ENCODE measurements at regions not wholly inside any gene's neighbourhood (a gene's known extent, or its start where the extent isn't known, plus 50 kb on each side); places are given as distances from the start of the nearest gene placed in this dataset.
A peak's percentile ranks its signal among the peaks of the same experiment; 100 is the strongest.

GRCh38 chr5:82713811-82714210 lies 363.4 kb downstream of the TMEM167A start:
- Histone ChIP-seq H3K4me1 (ENCODE audit: insufficient read depth, low read length) (no peaks in the 10 kb centered on the region), H3K27me3 (ENCODE audit: insufficient read depth, low read length) (no peaks in the 10 kb centered on the region)

DNA sequence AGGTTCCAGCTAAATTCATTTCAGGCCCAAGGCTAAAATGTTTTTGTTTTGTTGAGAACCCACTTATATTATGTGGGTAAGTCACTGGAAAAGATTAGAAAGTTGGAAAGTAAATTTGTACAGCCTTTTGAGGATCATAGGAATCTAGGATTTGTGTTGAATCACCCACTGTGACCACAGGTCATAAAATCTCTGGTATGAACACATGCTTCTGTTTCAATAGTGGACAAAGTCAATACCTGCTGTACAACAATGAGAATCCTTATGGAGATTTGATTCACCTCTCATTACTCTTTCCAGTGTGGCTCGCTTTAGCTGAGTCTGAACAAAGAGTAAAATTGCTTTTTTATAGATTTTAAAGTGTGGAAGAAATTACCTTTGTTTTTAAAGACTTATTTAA lies 369.5 kb downstream of the TMEM167A start:
- Histone ChIP-seq H3K4me3 (ENCODE audit: insufficient read depth, low read depth, low read length) (no peak overlapping the region), H2AFZ (ENCODE audit: low read depth, low read length) (no peak overlapping the region), H3K4me2 (ENCODE audit: low read length) (no peak overlapping the region), H3K27me3 (ENCODE audit: insufficient read depth, low read length) (no peaks in the 10 kb centered on the region), H3K4me1 (ENCODE audit: insufficient read depth, low read length) (peaks cover 4% of the 10 kb centered on the region), H3K36me3 (ENCODE audit: insufficient read depth, low read length) (no peaks in the 10 kb centered on the region), H3K27ac (ENCODE audit: low read depth, low read length) (no peak overlapping the region), H4K20me1 (ENCODE audit: insufficient read depth, low read length) (no peaks in the 10 kb centered on the region), H3K9ac (ENCODE audit: low read length) (no peak overlapping the region), H3K9me3 (ENCODE audit: insufficient read depth, low read depth, low read length) (no peaks in the 10 kb centered on the region), H3K79me2 (ENCODE audit: insufficient read depth, low read length) (no peaks in the 10 kb centered on the region)
- Mint-ChIP-seq H3K9me3 (ENCODE audit: unreplicated experiment) (no peaks in the 10 kb centered on the region), H3K27me3 (ENCODE audit: low read depth, unreplicated experiment) (no peaks in the 10 kb centered on the region), H3K4me3 (ENCODE audit: unreplicated experiment) (no peak overlapping the region), H3K27ac (ENCODE audit: unreplicated experiment) (peak overlapping the region; percentile 75), H3K4me1 (ENCODE audit: low read depth, unreplicated experiment) (peaks cover 18% of the 10 kb centered on the region), H3K36me3 (ENCODE audit: low read depth, unreplicated experiment) (no peaks in the 10 kb centered on the region)
- FAIRE-seq (no peak), DNase-seq (ENCODE audit: low read depth) (peak; percentile 63)
- TF ChIP-seq EZH2 (IDR thresholded peaks at IDR 0.05; ENCODE audit: insufficient read depth, low read length) (no peak), CTCF (IDR thresholded peaks at IDR 0.05; ENCODE audit: insufficient read depth, low read depth, low read length) (no peak)

More at GRCh38 chr5:82713811-82714210, 363.4 kb downstream of the TMEM167A start:
- DNase-seq (ENCODE audit: low read depth) (no peak), FAIRE-seq (no peak)
- Histone ChIP-seq H3K4me3 (ENCODE audit: insufficient read depth, low read depth, low read length) (no peak overlapping the region), H3K9ac (ENCODE audit: low read length) (no peak overlapping the region), H3K27ac (ENCODE audit: low read depth, low read length) (no peak overlapping the region), H3K4me2 (ENCODE audit: low read length) (no peak overlapping the region), H3K9me3 (ENCODE audit: insufficient read depth, low read depth, low read length) (no peaks in the 10 kb centered on the region), H4K20me1 (ENCODE audit: insufficient read depth, low read length) (no peaks in the 10 kb centered on the region), H2AFZ (ENCODE audit: low read depth, low read length) (no peak overlapping the region), H3K36me3 (ENCODE audit: insufficient read depth, low read length) (no peaks in the 10 kb centered on the region), H3K79me2 (ENCODE audit: insufficient read depth, low read length) (no peaks in the 10 kb centered on the region)
- Mint-ChIP-seq H3K9me3 (ENCODE audit: unreplicated experiment) (peaks cover 5% of the 10 kb centered on the region), H3K27ac (ENCODE audit: unreplicated experiment) (no peak overlapping the region), H3K27me3 (ENCODE audit: low read depth, unreplicated experiment) (no peaks in the 10 kb centered on the region), H3K4me1 (ENCODE audit: low read depth, unreplicated experiment) (peaks cover 12% of the 10 kb centered on the region), H3K4me3 (ENCODE audit: unreplicated experiment) (no peak overlapping the region), H3K36me3 (ENCODE audit: low read depth, unreplicated experiment) (peaks cover 2% of the 10 kb centered on the region)
- TF ChIP-seq EZH2 (IDR thresholded peaks at IDR 0.05; ENCODE audit: insufficient read depth, low read length) (no peak), CTCF (IDR thresholded peaks at IDR 0.05; ENCODE audit: insufficient read depth, low read depth, low read length) (no peak)

DNA sequence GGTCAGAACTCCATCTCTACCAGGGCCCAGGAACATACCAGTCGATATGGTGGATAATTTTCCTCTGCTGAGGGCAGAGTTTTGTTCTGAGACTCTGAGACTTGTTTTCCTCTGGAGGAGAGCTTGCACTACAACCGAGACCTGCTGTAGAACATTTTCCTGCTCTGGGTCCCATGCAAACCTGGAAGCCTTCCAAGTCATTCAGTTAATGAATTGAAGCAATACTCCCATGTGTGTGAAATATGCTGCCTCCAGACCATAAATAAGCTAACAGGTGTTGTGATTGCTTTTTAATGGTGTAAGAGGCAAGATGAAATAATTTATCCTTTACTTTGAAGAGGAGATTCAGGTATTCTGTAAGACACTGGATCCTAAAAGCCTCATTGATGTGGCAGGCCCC lies 372.8 kb downstream of the TMEM167A start:
- Histone ChIP-seq H3K9me3 (ENCODE audit: insufficient read depth, low read depth, low read length) (no peaks in the 10 kb centered on the region), H3K79me2 (ENCODE audit: insufficient read depth, low read length) (no peaks in the 10 kb centered on the region), H3K27me3 (ENCODE audit: insufficient read depth, low read length) (no peaks in the 10 kb centered on the region), H3K4me2 (ENCODE audit: low read length) (no peak overlapping the region), H3K36me3 (ENCODE audit: insufficient read depth, low read length) (no peaks in the 10 kb centered on the region), H3K4me3 (ENCODE audit: insufficient read depth, low read depth, low read length) (no peak overlapping the region), H3K4me1 (ENCODE audit: insufficient read depth, low read length) (peaks cover 4% of the 10 kb centered on the region), H3K9ac (ENCODE audit: low read length) (no peak overlapping the region), H2AFZ (ENCODE audit: low read depth, low read length) (no peak overlapping the region), H3K27ac (ENCODE audit: low read depth, low read length) (no peak overlapping the region), H4K20me1 (ENCODE audit: insufficient read depth, low read length) (no peaks in the 10 kb centered on the region)
- no peak for DNase-seq (ENCODE audit: low read depth)
- no peak overlapping the region for H3K27ac Mint-ChIP-seq (ENCODE audit: unreplicated experiment)
- no peak for FAIRE-seq
- no peaks in the 10 kb centered on the region for H3K27me3 Mint-ChIP-seq (ENCODE audit: low read depth, unreplicated experiment)
- peaks cover 9% of the 10 kb centered on the region for H3K4me1 Mint-ChIP-seq (ENCODE audit: low read depth, unreplicated experiment)
- no peak overlapping the region for H3K4me3 Mint-ChIP-seq (ENCODE audit: unreplicated experiment)
- peaks cover 1% of the 10 kb centered on the region for H3K9me3 Mint-ChIP-seq (ENCODE audit: unreplicated experiment)
- no peak for TF ChIP-seq CTCF (IDR thresholded peaks at IDR 0.05; ENCODE audit: insufficient read depth, low read depth, low read length)
- no peak for TF ChIP-seq EZH2 (IDR thresholded peaks at IDR 0.05; ENCODE audit: insufficient read depth, low read length)
- H3K36me3 Mint-ChIP-seq (ENCODE audit: low read depth, unreplicated experiment), result no peaks in the 10 kb centered on the region
